H1 (cell line): ENCODE measurements at regions not wholly inside any gene's neighbourhood (a gene's known extent, or its start where the extent isn't known, plus 50 kb on each side); places are given as distances from the start of the nearest gene placed in this dataset.

Source experiments
- CTCF ChIA-PET: fragments of 300-600 bp; sonication (Branson Sonifier 250); formaldehyde crosslinking; loops from one replicate; lab custom pipeline; 2021; ENCODE audit not compliant: partially characterized antibody; lab: Charles Lee
- POLR2A ChIA-PET: fragments of 300-600 bp; sonication (Branson Sonifier 250); formaldehyde crosslinking; loops from one replicate; lab custom pipeline; 2021; ENCODE audit warnings: inconsistent platforms; ENCODE audit not compliant: partially characterized antibody; lab: Charles Lee
- DNase-seq, 2 experiments: peaks; one replicate each; pipeline versions ENCODE4 v3.0.0 to v3.0.0-alpha.2; 2010 to 2022; ENCODE audit warnings: low spot score in 2 of 2, low read depth in 1 of 2, mixed read lengths in 1 of 2
- FAIRE-seq: peaks from 2 replicates; lab custom pipeline; 2011; peaks lifted over from hg19 to GRCh38; lab: Jason Lieb, UNC
- H2AFZ ChIP-seq: 2 replicates; pipeline ENCODE4 v1.8.1; 2012; ENCODE audit warnings: low read length, inconsistent platforms
- H2AK5ac ChIP-seq: 2 replicates; pipeline ENCODE4 v1.6.1; 2013; ENCODE audit warnings: low read depth, low read length
- H2BK120ac ChIP-seq: replicated peaks from 2 replicates; pipeline ENCODE3; 2013; ENCODE audit warnings: low read depth, low read length, inconsistent platforms
- H2BK12ac ChIP-seq: 2 replicates; pipeline ENCODE4 v1.6.1; 2013; ENCODE audit warnings: low read depth, low read length
- H2BK15ac ChIP-seq: 2 replicates; pipeline ENCODE4 v1.6.1; 2013; ENCODE audit warnings: low read length
- H2BK20ac ChIP-seq: 2 replicates; pipeline ENCODE4 v1.6.1; 2013; ENCODE audit warnings: low read length
- H2BK5ac ChIP-seq: 2 replicates; pipeline ENCODE4 v1.6.1; 2013; ENCODE audit warnings: low read depth, low read length
- H3K14ac ChIP-seq: 2 replicates; pipeline ENCODE4 v1.6.1; 2013; ENCODE audit warnings: inconsistent platforms; ENCODE audit not compliant: insufficient read length
- H3K18ac ChIP-seq: 2 replicates; pipeline ENCODE4 v1.6.1; 2013; ENCODE audit warnings: low read length; ENCODE audit errors: extremely low read depth
- H3K23ac ChIP-seq: 2 replicates; pipeline ENCODE4 v1.6.1; 2013; ENCODE audit warnings: inconsistent platforms; ENCODE audit not compliant: insufficient read length
- H3K23me2 ChIP-seq: 2 replicates; pipeline ENCODE4 v1.6.1; 2013; ENCODE audit warnings: low read depth, low read length
- H3K27ac ChIP-seq: 2 replicates; pipeline ENCODE4 v1.6.1; 2011; ENCODE audit warnings: low read depth, low read length, inconsistent platforms
- H3K27me3 ChIP-seq, 4 experiments: replicated peaks in 1 of 4; 1 replicate in 1 of 4; 2 replicates in 3 of 4; pipeline versions ENCODE4 v1.6.1 to v1.8.1; 2011 to 2013; ENCODE audit warnings: low read length in 3 of 4, mild to moderate bottlenecking in 3 of 4, inconsistent platforms in 2 of 4, mixed read lengths in 2 of 4, moderate library complexity in 1 of 4; ENCODE audit not compliant: control insufficient read depth in 3 of 4, insufficient read depth in 3 of 4; ENCODE audit errors: extremely low read depth in 1 of 4
- H3K36me3 ChIP-seq, 4 experiments: 2 replicates each; pipeline versions ENCODE4 v1.6.1 to v1.8.1; 2011 to 2013; ENCODE audit warnings: mild to moderate bottlenecking in 4 of 4, low read length in 3 of 4, moderate library complexity in 2 of 4, control low read depth in 1 of 4, inconsistent platforms in 1 of 4; ENCODE audit not compliant: insufficient read depth in 4 of 4, control insufficient read depth in 2 of 4
- H3K4ac ChIP-seq: replicated peaks from 2 replicates; pipeline ENCODE3; 2013; ENCODE audit warnings: low read length, low read depth, mixed read lengths, inconsistent platforms; ENCODE audit not compliant: insufficient read length
- H3K4me1 ChIP-seq, 4 experiments: replicated peaks in 1 of 4; 1 replicate in 1 of 4; 2 replicates in 3 of 4; pipeline versions ENCODE4 v1.6.1 to v1.8.1; 2011 to 2013; ENCODE audit warnings: low read length in 3 of 4, inconsistent platforms in 2 of 4, mixed read lengths in 1 of 4; ENCODE audit not compliant: insufficient read depth in 4 of 4, control insufficient read depth in 3 of 4
- H3K4me2 ChIP-seq, 2 experiments: 2 replicates each; pipeline versions ENCODE4 v1.6.1 to v1.8.1; 2011 to 2013; ENCODE audit warnings: low read depth in 2 of 2, low read length in 2 of 2, control low read depth in 1 of 2, inconsistent platforms in 1 of 2, mild to moderate bottlenecking in 1 of 2; ENCODE audit not compliant: insufficient read depth in 1 of 2
- H3K4me3 ChIP-seq, 4 experiments: fragments of 200-600, 300-600 bp in 1 of 4; sonication (generic), shearing (Covaris generic), sonication (Bioruptor Twin) in 1 of 4; 2 replicates each; pipeline versions ENCODE4 v1.5.1 to v1.8.1; 2011 to 2016; ENCODE audit warnings: low read length in 4 of 4, low read depth in 3 of 4, control low read depth in 2 of 4, inconsistent platforms in 2 of 4, mild to moderate bottlenecking in 2 of 4, mixed read lengths in 1 of 4, moderate library complexity in 1 of 4; ENCODE audit not compliant: insufficient read depth in 2 of 4; ENCODE audit errors: extremely low read depth in 1 of 4
- H3K56ac ChIP-seq: replicated peaks from 2 replicates; pipeline ENCODE3; 2013; ENCODE audit warnings: low read depth, mild to moderate bottlenecking, mixed read lengths, low read length, inconsistent platforms; ENCODE audit not compliant: insufficient read length
- H3K79me1 ChIP-seq: 2 replicates; pipeline ENCODE4 v1.6.1; 2013; ENCODE audit warnings: low read depth, low read length, control low read depth
- H3K79me2 ChIP-seq, 2 experiments: 2 replicates each; pipeline versions ENCODE4 v1.6.1 to v1.8.1; 2012 to 2013; ENCODE audit warnings: low read length in 2 of 2, mild to moderate bottlenecking in 2 of 2, inconsistent platforms in 1 of 2; ENCODE audit not compliant: insufficient read depth in 2 of 2, control insufficient read depth in 1 of 2
- H3K9ac ChIP-seq, 4 experiments: replicated peaks in 1 of 4; 1 replicate in 1 of 4; 2 replicates in 3 of 4; pipeline versions ENCODE4 v1.6.1 to v1.8.1; 2011 to 2013; ENCODE audit warnings: low read depth in 3 of 4, low read length in 3 of 4, control low read depth in 2 of 4, mild to moderate bottlenecking in 2 of 4, moderate library complexity in 2 of 4, inconsistent platforms in 1 of 4; ENCODE audit errors: extremely low read depth in 1 of 4
- H3K9me3 ChIP-seq, 2 experiments: 2 replicates each; pipeline versions ENCODE4 v1.6.1 to v1.8.1; 2012 to 2013; ENCODE audit warnings: mild to moderate bottlenecking in 2 of 2, moderate library complexity in 2 of 2, control low read depth in 1 of 2, inconsistent platforms in 1 of 2, low read depth in 1 of 2, low read length in 1 of 2, mixed read lengths in 1 of 2; ENCODE audit not compliant: insufficient read depth in 2 of 2
- H4K20me1 ChIP-seq, 2 experiments: replicated peaks in 1 of 2; 2 replicates each; pipeline versions ENCODE3 to v1.8.1; 2011 to 2013; ENCODE audit warnings: inconsistent platforms in 2 of 2, low read length in 2 of 2, mild to moderate bottlenecking in 1 of 2; ENCODE audit not compliant: insufficient read depth in 2 of 2, control insufficient read depth in 1 of 2
- H4K5ac ChIP-seq: 2 replicates; pipeline ENCODE4 v1.6.1; 2013; ENCODE audit warnings: low read length, low read depth, mixed read lengths, inconsistent platforms; ENCODE audit not compliant: insufficient read length
- H4K8ac ChIP-seq: 2 replicates; pipeline ENCODE4 v1.8.0; 2013; ENCODE audit warnings: mild to moderate bottlenecking, moderate library complexity, low read length, inconsistent platforms; ENCODE audit not compliant: insufficient read depth; ENCODE audit errors: extremely low read depth
- H4K91ac ChIP-seq: replicated peaks from 2 replicates; pipeline ENCODE3; 2013; ENCODE audit warnings: low read length, mixed read lengths, inconsistent platforms; ENCODE audit not compliant: insufficient read length
- CBX8 ChIP-seq: fragments of 300-800, 300-1000 bp; sonication (generic); IDR thresholded peaks from 2 replicates; pipeline ENCODE4 v1.7.1; 2016; ENCODE audit warnings: low read depth, low read length, borderline replicate concordance
- CEBPB ChIP-seq: IDR thresholded peaks from 2 replicates; pipeline ENCODE4 v1.6.1; 2012; ENCODE audit warnings: low read depth, low read length
- CHD1 ChIP-seq: IDR thresholded peaks from 2 replicates; pipeline ENCODE4 v1.6.1; 2012; ENCODE audit warnings: low read depth, low read length, improper control_type of control experiment
- CHD2 ChIP-seq: IDR thresholded peaks from 2 replicates; pipeline ENCODE4 v1.6.1; 2012; ENCODE audit warnings: low read length, improper control_type of control experiment
- GABPA ChIP-seq: IDR thresholded peaks from 2 replicates; pipeline ENCODE4 v1.6.1; 2011; ENCODE audit warnings: mild to moderate bottlenecking, low read length, moderate library complexity, borderline replicate concordance; ENCODE audit not compliant: insufficient read depth
- GTF2F1 ChIP-seq: IDR thresholded peaks from 2 replicates; pipeline ENCODE4 v1.6.1; 2012; ENCODE audit warnings: low read depth, low read length, improper control_type of control experiment, borderline replicate concordance
- JUND ChIP-seq: IDR thresholded peaks from 2 replicates; pipeline ENCODE4 v1.6.1; 2011; ENCODE audit warnings: mild to moderate bottlenecking, improper control_type of control experiment, low read length
- RAD21 ChIP-seq, 2 experiments: IDR thresholded peaks in 1 of 2; conservative IDR thresholded peaks in 1 of 2; 2 replicates each; pipeline ENCODE4 v1.6.1; 2011; ENCODE audit warnings: low read depth in 2 of 2, low read length in 2 of 2, improper control_type of control experiment in 1 of 2, inconsistent platforms in 1 of 2, mild to moderate bottlenecking in 1 of 2, moderate library complexity in 1 of 2
- TCF12 ChIP-seq: IDR thresholded peaks from 2 replicates; pipeline ENCODE4 v1.6.1; 2011; ENCODE audit warnings: low read depth, mild to moderate bottlenecking, low read length
- WGBS, 2 experiments: shearing (Covaris generic) in 1 of 2; methylation state at CpG; one replicate each; pipeline versions ENCODE4 v1.1.6 to v1.1.7; 2013 to 2015; ENCODE audit warnings: low lambda C conversion rate in 2 of 2, mixed read lengths in 2 of 2, inconsistent platforms in 1 of 2, low coverage in 1 of 2, missing lambda C conversion rate in 1 of 2; ENCODE audit not compliant: insufficient replicate concordance in 2 of 2, insufficient coverage in 1 of 2, insufficient read length in 1 of 2; ENCODE audit errors: extremely low coverage in 1 of 2, missing lambda C conversion rate in 1 of 2; 5-methylcytosine and 5-hydroxymethylcytosine counted together

DNA sequence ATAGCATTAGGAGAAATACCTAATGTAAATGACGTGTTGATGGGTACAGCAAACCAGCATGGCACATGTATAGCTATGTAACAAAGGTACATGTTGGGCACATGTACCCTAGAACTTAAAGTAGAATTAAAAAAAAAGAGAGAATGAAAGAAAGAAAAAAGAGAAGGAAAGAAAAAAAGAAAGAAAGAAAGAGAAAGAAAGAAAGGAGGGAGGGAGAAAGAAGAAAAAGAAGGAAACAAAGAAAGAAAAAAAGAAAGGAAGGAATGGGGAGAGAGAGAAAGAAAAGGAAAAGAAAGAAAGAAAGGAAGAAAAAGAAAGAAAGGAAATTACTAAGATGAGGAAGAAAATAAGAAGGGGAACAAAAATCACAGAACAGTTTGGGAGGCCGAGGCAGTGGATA lies 925.5 kb downstream of the LRFN5 start:
- POLR2A ChIA-PET: no interaction called here
- TF ChIP-seq JUND (no peak), TCF12 (no peak), CHD1 (no peak), CEBPB (no peak), RAD21 (IDR thresholded peaks at IDR 0.05 in 1 of 2, conservative IDR thresholded peaks at IDR 0.05 in 1 of 2; ENCODE audit: low read depth in 2 of 2, low read length in 2 of 2) (no peak), CHD2 (no peak), CBX8 (no peak), GABPA (no peak), GTF2F1 (no peak)

More for the DNA sequence above, 925.5 kb downstream of the LRFN5 start:
- Histone ChIP-seq H3K23ac (no peak overlapping the region), H3K27me3 (no peaks in the 10 kb centered on the region), H3K56ac (no peak overlapping the region), H2BK120ac (no peak overlapping the region), H3K18ac (no peak overlapping the region), H2BK12ac (no peak overlapping the region), H3K79me2 (no peaks in the 10 kb centered on the region), H3K4me2 (no peak overlapping the region), H4K20me1 (no peaks in the 10 kb centered on the region), H2AK5ac (no peak overlapping the region), H3K79me1 (no peaks in the 10 kb centered on the region), H3K4ac (no peak overlapping the region), H2AFZ (no peak overlapping the region), H3K9me3 (no peaks in the 10 kb centered on the region), H3K9ac (no peak overlapping the region), H3K4me1 (peaks cover 0 to 3% (median 0%) of the 10 kb centered on the region in 4 experiments; a peak in 1 of 7 replicates), H2BK15ac (no peak overlapping the region), H4K91ac (no peak overlapping the region), H3K36me3 (no peaks in the 10 kb centered on the region), H2BK20ac (no peak overlapping the region), H4K5ac (no peak overlapping the region), H3K23me2 (no peaks in the 10 kb centered on the region), H2BK5ac (no peak overlapping the region), H4K8ac (no peak overlapping the region), H3K4me3 (no peak overlapping the region), H3K27ac (no peak overlapping the region), H3K14ac (no peak overlapping the region)
- WGBS, 2 experiments: 100% methylated on average over 1 of the region's 2 CpGs; no CpG with 5 or more reads in 1 of the 2 experiments
- no peak for DNase-seq
- CTCF ChIA-PET: no interaction called here
- no peak for FAIRE-seq
